ENCODE measurements at regions not wholly inside any gene's neighbourhood (a gene's known extent, or its start where the extent isn't known, plus 50 kb on each side); places are given as distances from the start of the nearest gene placed in this dataset.

DNA sequence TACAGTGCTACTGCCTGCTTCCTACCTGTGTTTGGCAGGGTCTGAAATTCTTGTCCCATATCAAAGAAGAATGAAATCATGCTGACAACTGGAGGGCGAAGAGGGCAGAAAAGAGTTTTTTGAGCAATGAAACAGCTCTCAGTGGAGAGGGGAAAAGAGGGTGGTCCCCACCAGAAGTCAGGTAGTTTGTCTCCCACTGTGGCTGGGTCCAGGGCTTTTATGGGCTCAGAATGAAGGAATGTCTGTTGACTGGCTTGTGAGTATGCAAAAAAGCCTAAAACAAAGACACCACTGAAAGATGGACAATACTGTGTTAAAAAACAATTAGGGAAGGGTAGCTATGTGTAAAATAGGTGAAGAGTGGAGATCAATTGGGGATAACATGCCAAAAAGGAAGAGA, 115.0 kb downstream of the ADAM29 start:
- Mint-ChIP-seq H3K9me3 (peaks cover 5 to 10% of the 10 kb centered on the region in 2 donors), H3K4me3 (no peak overlapping the region), H3K27me3 (no peaks in the 10 kb centered on the region), H3K27ac (no peak overlapping the region), H3K36me3 (no peaks in the 10 kb centered on the region), H3K4me1 (no peaks in the 10 kb centered on the region)
- no peak for ATAC-seq (replicated peaks)
- no peak for DNase-seq

DNA sequence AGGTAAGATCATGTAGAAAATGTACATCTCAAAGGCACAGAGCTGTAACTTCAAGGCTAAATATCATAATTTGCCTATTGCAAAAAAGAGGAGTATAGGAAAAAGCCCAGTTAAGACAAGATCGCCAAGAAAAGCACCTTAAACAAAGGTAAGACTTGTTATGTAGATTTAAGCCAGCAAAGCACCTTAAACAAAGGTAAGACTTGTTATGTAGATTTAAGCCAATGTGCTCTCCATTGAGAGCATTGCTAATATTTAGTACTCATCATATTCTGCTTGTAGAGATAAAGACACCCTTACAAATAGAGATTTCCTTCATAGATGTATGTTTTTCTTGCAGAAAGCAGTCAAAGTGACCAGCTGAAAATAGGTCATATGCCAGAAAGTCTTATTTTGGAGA, 115.8 kb downstream of the ADAM29 start:
- H3K36me3 Mint-ChIP-seq, result no peaks in the 10 kb centered on the region
- H3K4me1 Mint-ChIP-seq, result no peaks in the 10 kb centered on the region
- no peak for ATAC-seq (replicated peaks)
- H3K9me3 Mint-ChIP-seq, result peaks cover 3 to 5% of the 10 kb centered on the region in 2 donors
- H3K4me3 Mint-ChIP-seq, result no peak overlapping the region
- H3K27me3 Mint-ChIP-seq, result no peaks in the 10 kb centered on the region
- no peak overlapping the region for H3K27ac Mint-ChIP-seq
- no peak for DNase-seq

DNA sequence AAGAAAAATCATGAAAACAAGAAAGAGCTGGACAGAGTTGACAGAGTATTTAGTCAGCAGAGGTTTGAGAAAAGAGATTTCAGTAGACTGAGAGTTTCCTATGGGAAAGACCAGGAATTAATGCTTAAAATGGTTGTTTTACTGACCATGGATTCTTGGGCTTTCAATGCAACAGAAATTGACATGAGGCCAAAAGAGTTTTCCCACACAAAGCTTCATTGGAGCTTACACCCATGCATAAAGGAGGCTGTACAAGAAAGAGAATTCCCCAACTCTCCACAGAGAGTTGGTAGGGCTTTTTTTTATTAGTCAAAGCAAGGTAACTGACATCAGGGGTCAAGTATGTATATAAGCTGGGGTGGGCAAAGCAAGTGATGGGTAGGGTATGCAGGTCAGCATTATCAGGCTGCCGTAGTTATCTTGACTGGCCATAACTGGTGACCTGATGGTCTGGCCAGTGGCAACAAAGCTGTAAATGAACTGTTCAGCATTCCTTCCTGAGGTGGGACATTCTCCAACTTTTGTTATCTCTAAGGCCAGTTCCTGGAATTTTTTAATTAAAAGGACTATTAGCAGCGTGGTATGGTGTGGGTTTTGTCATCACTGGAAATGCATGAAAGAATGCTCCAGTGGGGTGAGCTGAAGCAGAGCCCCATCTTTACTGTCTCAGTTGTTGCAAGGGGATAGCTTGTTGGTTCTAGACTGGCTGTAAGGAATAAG, 117.0 kb downstream of the ADAM29 start:
- peaks cover 3 to 5% of the 10 kb centered on the region in 2 donors for H3K9me3 Mint-ChIP-seq
- H3K27ac Mint-ChIP-seq, result no peak overlapping the region
- no peaks in the 10 kb centered on the region for H3K36me3 Mint-ChIP-seq
- no peak overlapping the region for H3K4me3 Mint-ChIP-seq
- ATAC-seq (replicated peaks) (no peak), DNase-seq (no peak)
- H3K27me3 Mint-ChIP-seq, result no peaks in the 10 kb centered on the region
- H3K4me1 Mint-ChIP-seq, result no peaks in the 10 kb centered on the region

DNA sequence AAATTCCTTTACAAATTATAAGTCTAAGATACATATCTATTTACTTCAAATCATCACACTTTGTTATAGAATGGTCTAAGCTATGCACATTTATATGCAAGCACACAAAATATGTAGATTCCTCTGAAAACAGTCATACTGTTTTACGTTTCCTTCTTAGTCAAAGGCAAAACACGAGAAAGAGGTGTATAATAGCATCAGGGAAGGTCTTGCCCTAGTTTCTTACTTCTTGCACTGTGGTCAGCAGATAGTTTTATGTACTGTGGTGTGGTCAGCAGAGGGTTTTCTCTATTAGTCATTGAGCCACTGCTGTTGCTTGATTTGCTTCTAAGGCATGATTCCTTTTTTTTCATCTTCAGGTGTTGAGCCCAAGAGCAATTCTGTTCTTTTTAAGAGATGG, 117.7 kb downstream of the ADAM29 start:
- H3K4me3 Mint-ChIP-seq, result no peak overlapping the region
- no peaks in the 10 kb centered on the region for H3K4me1 Mint-ChIP-seq
- DNase-seq (no peak), ATAC-seq (replicated peaks) (no peak)
- H3K27ac Mint-ChIP-seq, result no peak overlapping the region
- no peaks in the 10 kb centered on the region for H3K36me3 Mint-ChIP-seq
- no peaks in the 10 kb centered on the region for H3K27me3 Mint-ChIP-seq
- peaks cover 6 to 9% of the 10 kb centered on the region in 2 donors for H3K9me3 Mint-ChIP-seq

DNA sequence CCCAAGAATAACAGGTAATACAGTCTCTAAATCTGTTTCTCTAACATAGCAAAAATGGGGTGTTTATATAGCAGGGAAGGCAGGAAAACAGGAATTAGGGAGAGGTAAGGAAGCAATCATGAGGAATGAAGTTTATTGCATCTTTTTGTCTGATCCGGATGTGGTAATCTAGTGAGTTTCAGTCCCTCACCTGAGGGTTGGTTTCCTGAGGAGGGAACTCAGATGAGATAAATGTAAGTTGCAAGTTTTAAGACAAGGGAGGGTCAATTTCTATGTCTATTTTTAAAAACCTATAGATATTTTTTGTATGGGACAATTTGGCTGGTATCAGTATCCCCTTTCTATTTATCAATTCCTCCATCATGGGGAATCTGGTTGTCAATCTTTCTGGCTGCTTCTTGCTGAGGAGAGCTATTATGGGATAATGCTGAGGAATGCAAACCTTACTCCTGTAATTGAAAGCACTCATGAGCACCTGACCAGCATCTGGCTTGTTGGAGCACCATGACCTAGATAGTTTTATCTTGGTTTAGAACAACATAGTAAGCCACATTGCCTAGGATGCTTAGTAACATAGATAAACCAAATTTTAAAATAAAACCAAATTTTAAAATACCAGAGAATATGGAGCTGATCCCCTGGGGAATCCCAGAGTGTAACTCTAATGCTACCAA, 130.1 kb downstream of the ADAM29 start:
- H3K27me3 Mint-ChIP-seq, result no peaks in the 10 kb centered on the region
- H3K4me1 Mint-ChIP-seq, result no peaks in the 10 kb centered on the region
- ATAC-seq (replicated peaks) (no peak), DNase-seq (no peak)
- peaks cover 0 to 4% of the 10 kb centered on the region in 2 donors for H3K9me3 Mint-ChIP-seq
- H3K4me3 Mint-ChIP-seq, result no peak overlapping the region
- no peaks in the 10 kb centered on the region for H3K36me3 Mint-ChIP-seq
- no peak overlapping the region for H3K27ac Mint-ChIP-seq

DNA sequence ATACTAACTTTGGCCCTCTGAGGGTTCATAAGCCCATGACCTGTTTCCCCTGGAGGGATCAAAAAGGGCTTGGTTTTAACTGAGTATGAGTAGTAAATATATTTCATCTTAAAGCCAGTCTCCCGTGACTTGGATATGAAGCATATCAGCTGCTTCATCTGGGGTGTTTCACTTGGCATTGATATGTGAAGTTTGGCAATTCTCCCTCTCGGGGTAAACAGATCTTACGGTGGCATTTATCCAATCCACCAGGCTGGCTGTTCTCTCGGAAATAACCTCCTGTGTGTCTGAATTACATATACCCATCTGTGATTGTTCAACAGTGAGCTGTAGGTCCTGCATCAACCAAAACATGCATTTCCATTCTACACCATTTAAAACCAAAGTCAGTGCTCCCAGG, 130.7 kb downstream of the ADAM29 start:
- Mint-ChIP-seq H3K36me3 (no peaks in the 10 kb centered on the region), H3K27ac (no peak overlapping the region), H3K27me3 (no peaks in the 10 kb centered on the region), H3K9me3 (peaks cover 3 to 4% of the 10 kb centered on the region in 2 donors), H3K4me1 (no peaks in the 10 kb centered on the region), H3K4me3 (no peak overlapping the region)
- DNase-seq (no peak), ATAC-seq (replicated peaks) (no peak)

DNA sequence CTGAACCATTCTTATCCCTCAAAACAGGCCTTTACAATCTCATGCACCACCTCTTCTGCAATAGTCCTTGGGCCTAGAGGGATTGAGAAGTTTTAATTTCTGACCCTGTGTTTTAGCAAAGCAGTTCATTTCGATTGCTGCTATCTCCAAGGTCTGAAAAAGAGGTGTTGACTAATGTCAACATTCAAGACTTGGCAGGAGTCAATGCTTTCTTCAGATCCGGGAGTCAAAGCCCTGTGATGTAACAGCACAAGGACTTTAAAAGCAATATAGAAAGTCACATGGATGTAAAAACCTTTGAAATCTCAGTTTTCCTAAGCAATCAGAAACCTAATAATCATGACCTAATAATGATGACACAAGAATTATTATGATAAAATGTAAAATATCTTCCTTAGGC, 133.8 kb downstream of the ADAM29 start:
- no peak overlapping the region for H3K4me3 Mint-ChIP-seq
- no peaks in the 10 kb centered on the region for H3K4me1 Mint-ChIP-seq
- no peaks in the 10 kb centered on the region for H3K36me3 Mint-ChIP-seq
- no peak overlapping the region for H3K27ac Mint-ChIP-seq
- no peaks in the 10 kb centered on the region for H3K27me3 Mint-ChIP-seq
- ATAC-seq (replicated peaks) (no peak), DNase-seq (no peak)
- peaks cover 3 to 4% of the 10 kb centered on the region in 2 donors for H3K9me3 Mint-ChIP-seq

DNA sequence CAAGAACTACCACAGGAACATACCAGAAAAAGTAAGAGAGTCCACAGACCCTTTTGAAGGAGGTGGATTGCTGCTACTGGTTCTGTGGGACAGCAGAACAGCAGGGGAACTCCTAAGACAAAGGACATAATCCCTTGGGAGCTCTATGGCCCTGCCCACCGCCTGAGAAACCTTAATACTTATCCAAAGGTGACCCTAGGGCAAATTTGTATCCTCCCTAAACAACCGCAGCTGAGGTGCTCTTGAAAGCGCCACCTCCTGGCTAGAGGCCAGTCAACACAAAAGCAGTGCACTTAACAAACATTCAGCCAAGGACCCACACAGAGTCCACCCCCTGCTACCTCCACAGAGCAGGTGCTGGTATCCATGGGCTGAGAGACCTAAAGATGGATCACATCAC, 136.8 kb downstream of the ADAM29 start:
- H3K4me1 Mint-ChIP-seq, result no peaks in the 10 kb centered on the region
- no peaks in the 10 kb centered on the region for H3K36me3 Mint-ChIP-seq
- H3K27ac Mint-ChIP-seq, result no peak overlapping the region
- DNase-seq (no peak), ATAC-seq (replicated peaks) (no peak)
- peaks cover 0 to 8% of the 10 kb centered on the region in 2 donors for H3K9me3 Mint-ChIP-seq
- no peak overlapping the region for H3K4me3 Mint-ChIP-seq
- H3K27me3 Mint-ChIP-seq, result no peaks in the 10 kb centered on the region

DNA sequence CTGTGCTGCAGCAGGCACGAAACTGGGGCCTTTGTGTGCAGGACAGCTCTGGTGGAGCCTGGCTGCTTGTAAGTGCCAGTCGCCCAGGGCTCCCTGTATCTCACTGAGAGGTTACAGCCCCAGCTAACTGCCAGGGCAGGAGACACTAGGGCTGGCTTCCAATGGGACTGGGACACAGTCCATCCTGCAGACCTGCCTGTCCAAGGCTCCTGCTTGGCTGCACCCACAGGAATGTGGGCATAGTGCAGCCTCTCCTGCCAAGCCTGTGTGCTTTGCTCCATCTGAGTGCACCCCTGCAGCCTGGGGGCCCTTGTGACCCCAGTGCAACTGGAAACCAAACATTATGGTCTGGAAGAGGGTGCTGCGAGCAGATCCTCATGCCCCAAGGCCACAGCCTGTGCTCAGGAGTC, 144.0 kb downstream of the ADAM29 start:
- ATAC-seq (replicated peaks), result no peak
- Mint-ChIP-seq H3K36me3 (no peaks in the 10 kb centered on the region), H3K27ac (no peak overlapping the region), H3K27me3 (no peaks in the 10 kb centered on the region), H3K9me3 (peaks cover 4 to 9% of the 10 kb centered on the region in 2 donors), H3K4me3 (no peak overlapping the region), H3K4me1 (no peaks in the 10 kb centered on the region)
- DNase-seq, result no peak

DNA sequence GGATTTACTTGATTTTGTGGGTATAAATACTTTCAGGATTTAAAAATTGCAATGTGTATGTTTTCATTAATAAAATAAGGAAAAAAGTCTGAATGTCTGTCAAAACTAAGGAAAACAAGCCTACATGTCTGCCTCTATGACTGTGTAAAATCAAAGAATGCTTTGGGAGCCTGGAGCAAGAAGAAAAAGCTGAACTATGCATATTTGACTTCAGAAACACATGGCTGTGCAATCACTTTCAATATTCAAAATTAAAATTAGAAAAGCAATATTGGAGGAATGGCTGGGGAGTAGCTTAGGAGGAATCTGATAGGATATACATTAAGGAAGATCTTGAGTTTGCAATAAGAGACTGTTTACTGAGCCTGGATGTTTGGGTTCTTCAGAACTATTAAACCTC, 147.1 kb downstream of the ADAM29 start:
- ATAC-seq (replicated peaks) (no peak), DNase-seq (no peak)
- no peaks in the 10 kb centered on the region for H3K36me3 Mint-ChIP-seq
- no peaks in the 10 kb centered on the region for H3K4me1 Mint-ChIP-seq
- H3K27me3 Mint-ChIP-seq, result no peaks in the 10 kb centered on the region
- no peak overlapping the region for H3K27ac Mint-ChIP-seq
- peaks cover 3 to 4% of the 10 kb centered on the region in 2 donors for H3K9me3 Mint-ChIP-seq
- H3K4me3 Mint-ChIP-seq, result no peak overlapping the region

DNA sequence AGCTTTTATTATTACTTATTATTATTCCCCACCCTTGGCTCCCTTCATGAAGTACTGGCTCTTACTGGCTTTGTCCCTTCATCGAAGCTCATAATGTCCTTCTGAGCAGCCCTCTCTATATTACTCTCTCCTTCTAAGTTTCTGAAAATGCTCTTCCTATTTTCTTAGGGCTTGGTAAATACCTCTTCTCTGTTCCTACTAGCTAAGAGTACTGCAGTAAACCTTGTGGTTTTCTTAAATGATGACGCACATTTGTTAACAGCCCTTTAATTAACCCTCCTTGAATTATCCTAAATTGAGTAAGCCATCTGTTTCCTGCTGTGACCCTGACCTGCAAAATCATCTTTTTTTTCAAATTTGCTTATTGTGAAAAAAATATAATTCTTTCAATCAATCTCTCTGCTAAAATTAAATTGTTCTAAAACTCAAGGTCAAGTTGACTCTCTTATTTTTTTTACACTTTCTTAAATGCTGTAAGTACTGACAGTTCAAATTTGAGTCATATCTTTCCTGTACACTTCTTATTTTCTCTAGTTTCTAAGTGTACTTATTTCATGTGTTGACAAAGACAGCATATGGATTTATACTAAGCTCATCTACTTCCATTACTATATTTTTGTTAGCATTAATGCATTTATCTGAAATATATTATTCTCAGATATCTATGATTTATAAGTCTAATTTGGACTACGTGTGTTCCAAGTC, 148.9 kb downstream of the ADAM29 start:
- Mint-ChIP-seq H3K27ac (no peak overlapping the region), H3K36me3 (no peaks in the 10 kb centered on the region), H3K9me3 (peaks cover 4 to 5% of the 10 kb centered on the region in 2 donors), H3K4me3 (no peak overlapping the region), H3K27me3 (no peaks in the 10 kb centered on the region), H3K4me1 (no peaks in the 10 kb centered on the region)
- no peak for DNase-seq
- ATAC-seq (replicated peaks), result peak in 1 of 2 donors; percentile 38

DNA sequence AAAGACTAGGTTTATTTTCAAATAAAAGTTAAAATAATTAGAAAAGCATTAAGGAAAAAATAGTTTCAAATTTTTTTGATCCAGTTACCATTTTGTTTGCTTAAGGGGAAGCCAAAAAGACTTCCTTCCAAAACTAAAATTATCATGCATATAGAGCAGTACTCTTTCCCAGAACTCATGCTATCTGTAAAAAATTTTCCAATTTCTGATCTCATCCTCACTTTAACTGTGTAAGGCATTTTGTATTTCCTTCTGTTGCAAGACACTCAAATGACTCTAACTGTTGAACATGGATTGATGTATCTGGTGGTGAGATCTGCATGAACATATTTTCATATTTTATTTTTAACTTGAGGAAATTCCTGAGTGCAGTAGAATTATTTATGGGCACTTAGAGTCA, 150.1 kb downstream of the ADAM29 start:
- no peak for ATAC-seq (replicated peaks)
- Mint-ChIP-seq H3K9me3 (peaks cover 0 to 5% of the 10 kb centered on the region in 2 donors), H3K27me3 (no peaks in the 10 kb centered on the region), H3K4me3 (no peak overlapping the region), H3K27ac (no peak overlapping the region), H3K4me1 (no peaks in the 10 kb centered on the region), H3K36me3 (no peaks in the 10 kb centered on the region)
- DNase-seq, result no peak

DNA sequence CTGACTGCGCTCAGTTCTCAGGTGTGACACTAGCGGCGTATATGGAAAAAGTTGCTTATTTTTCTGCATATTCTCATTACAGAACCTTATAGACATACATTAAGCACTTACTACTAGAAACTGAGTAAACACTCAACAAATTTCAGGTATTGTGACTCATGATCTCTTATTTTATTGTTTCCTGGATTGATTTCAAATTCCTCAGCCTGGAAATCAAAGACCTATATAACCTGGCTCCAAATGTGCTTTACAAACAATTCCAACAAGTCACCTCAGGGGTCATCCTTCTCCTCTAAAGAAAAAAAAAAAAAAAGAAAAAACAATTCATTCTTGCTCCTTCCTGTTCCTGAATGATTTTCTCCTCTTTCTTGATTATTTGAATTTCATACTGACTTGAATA, 152.3 kb downstream of the ADAM29 start:
- no peaks in the 10 kb centered on the region for H3K36me3 Mint-ChIP-seq
- ATAC-seq (replicated peaks) (no peak), DNase-seq (no peak)
- no peaks in the 10 kb centered on the region for H3K4me1 Mint-ChIP-seq
- no peak overlapping the region for H3K27ac Mint-ChIP-seq
- no peaks in the 10 kb centered on the region for H3K27me3 Mint-ChIP-seq
- H3K9me3 Mint-ChIP-seq, result peaks cover 0 to 2% of the 10 kb centered on the region in 2 donors
- no peak overlapping the region for H3K4me3 Mint-ChIP-seq

DNA sequence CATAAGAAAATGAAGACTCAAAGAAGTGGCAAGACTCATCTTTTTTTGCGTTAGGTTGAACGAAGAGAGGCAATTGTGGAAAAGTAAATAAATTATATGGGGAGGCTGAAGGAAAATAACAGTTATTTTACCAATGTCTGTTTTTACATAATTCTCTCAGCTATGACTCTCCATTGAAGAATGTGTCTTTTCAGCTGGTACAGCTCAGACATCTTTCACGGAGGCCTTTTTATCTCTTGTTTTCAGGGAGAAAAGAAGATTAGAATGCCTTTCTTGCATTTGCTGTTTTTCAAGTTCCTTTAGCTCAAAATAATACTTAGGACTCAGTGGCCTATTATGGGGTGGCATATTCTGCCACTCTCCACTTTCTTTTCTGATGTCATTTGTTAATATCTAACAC, 153.0 kb downstream of the ADAM29 start:
- no peaks in the 10 kb centered on the region for H3K27me3 Mint-ChIP-seq
- peaks cover 0 to 2% of the 10 kb centered on the region in 2 donors for H3K9me3 Mint-ChIP-seq
- ATAC-seq (replicated peaks) (no peak), DNase-seq (no peak)
- H3K27ac Mint-ChIP-seq, result no peak overlapping the region
- H3K4me3 Mint-ChIP-seq, result no peak overlapping the region
- H3K4me1 Mint-ChIP-seq, result no peaks in the 10 kb centered on the region
- H3K36me3 Mint-ChIP-seq, result no peaks in the 10 kb centered on the region

DNA sequence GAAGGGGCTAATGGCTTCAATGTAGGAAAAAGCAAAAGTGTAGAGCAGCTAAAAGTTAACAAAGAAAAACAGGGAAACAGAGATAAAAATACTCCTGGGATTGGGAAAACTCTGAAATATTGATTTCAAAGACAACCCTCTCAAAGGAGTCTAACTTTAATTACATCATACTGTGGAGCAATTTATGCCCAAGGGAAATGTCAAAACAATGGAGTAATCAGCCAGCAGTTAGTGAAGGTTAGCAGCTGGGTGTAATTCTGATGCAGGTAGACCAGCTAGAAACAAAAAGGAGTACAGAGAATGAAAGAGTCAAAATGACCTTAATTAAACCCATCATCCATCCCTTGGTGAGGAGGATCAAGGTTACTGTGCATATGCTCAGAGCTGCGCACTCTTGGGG, 169.0 kb downstream of the ADAM29 start:
- Mint-ChIP-seq H3K9me3 (peaks cover 0 to 6% of the 10 kb centered on the region in 2 donors), H3K36me3 (no peaks in the 10 kb centered on the region), H3K27me3 (no peaks in the 10 kb centered on the region), H3K4me3 (no peak overlapping the region), H3K4me1 (no peaks in the 10 kb centered on the region), H3K27ac (no peak overlapping the region)
- ATAC-seq (replicated peaks) (no peak), DNase-seq (no peak)

Data from stimulated activated naive B cell treated with anti-CD40 and anti-IgM and Interleukin-4, amounts not matched to agents 10 μg/mL and 1 μg/mL and 100 μg/mL, for 72 hours (primary cell).